HepG2 (cell line): ENCODE measurements at regions not wholly inside any gene's neighbourhood (a gene's known extent, or its start where the extent isn't known, plus 50 kb on each side); places are given as distances from the start of the nearest gene placed in this dataset.

Experiments
- ATAC-seq: fragments of 200-7000 bp; cut with Tn5 transposase; 3 replicates; pipeline ENCODE4 v1.9.1; 2020; ENCODE audit warnings: mild to moderate bottlenecking, moderate library complexity
- BruUV-seq: library from RNA; stranded (reverse); fragments of 400-500 nt; replicated peaks from 2 replicates; lab custom pipeline; 2021; lab: Mats Ljungman, UMichigan
- CTCF ChIA-PET: fragments of 300-600 bp; formaldehyde crosslinking; extraction: SDS; loops from one replicate; lab custom pipeline; 2021; ENCODE audit warnings: low total read pairs, inconsistent platforms, low intra/inter-chr PET ratio; lab: Yijun Ruan, JAX
- POLR2A ChIA-PET: fragments of 350-600 bp; sonication (Branson Sonifier 250); formaldehyde crosslinking; loops from one replicate; lab custom pipeline; 2020; ENCODE audit warnings: antibody characterized with exemption, inconsistent platforms; lab: Yijun Ruan, JAX
- DNase-seq: peaks from one replicate; pipeline ENCODE4 v3.0.0-alpha.2; 2015; ENCODE audit warnings: low spot score
- FAIRE-seq: peaks from 3 replicates; lab custom pipeline; 2011; peaks lifted over from hg19 to GRCh38; lab: Jason Lieb, UNC
- H2AFZ ChIP-seq: one replicate; pipeline ENCODE4 v1.6.1; 2011; ENCODE audit warnings: low read length, inconsistent platforms
- H3K27ac ChIP-seq: fragments of 300-600 bp; 3 replicates; pipeline ENCODE4 v1.8.0; 2011; ENCODE audit warnings: mixed run types, mild to moderate bottlenecking, mixed read lengths, low read length, inconsistent platforms; ENCODE audit not compliant: insufficient read depth; ENCODE audit errors: extremely low read length
- H3K27me3 ChIP-seq, 2 experiments: fragments of 200-600 bp in 1 of 2; 2 replicates in 1 of 2; 3 replicates in 1 of 2; pipeline versions ENCODE4 v1.6.0 to v1.8.0; 2011; ENCODE audit warnings: low read length in 2 of 2, mild to moderate bottlenecking in 2 of 2, moderate library complexity in 2 of 2, inconsistent platforms in 1 of 2; ENCODE audit not compliant: insufficient read depth in 2 of 2, control insufficient read depth in 1 of 2
- H3K36me3 ChIP-seq, 2 experiments: fragments of 200-600 bp in 1 of 2; replicated peaks in 1 of 2; 2 replicates in 1 of 2; 3 replicates in 1 of 2; pipeline versions ENCODE4 v1.5.1 to v1.8.0; 2011; ENCODE audit warnings: low read length in 2 of 2, inconsistent platforms in 1 of 2; ENCODE audit not compliant: insufficient read depth in 2 of 2, control insufficient read depth in 1 of 2
- H3K4me1 ChIP-seq: 2 replicates; pipeline ENCODE4 v1.5.1; 2012; ENCODE audit warnings: low read length, inconsistent platforms; ENCODE audit not compliant: insufficient read depth
- H3K4me2 ChIP-seq: 2 replicates; pipeline ENCODE4 v1.6.0; 2011; ENCODE audit warnings: low read depth, low read length, inconsistent platforms
- H3K4me3 ChIP-seq, 3 experiments: fragments of 200-600 bp in 1 of 3; sonication (generic), shearing (Covaris generic) in 1 of 3; replicated peaks in 1 of 3; 2 replicates each; pipeline ENCODE4 v1.5.1; 2011 to 2016; ENCODE audit warnings: low read length in 3 of 3, inconsistent platforms in 2 of 3, low read depth in 2 of 3, mild to moderate bottlenecking in 2 of 3, control low read depth in 1 of 3, mixed read lengths in 1 of 3; ENCODE audit not compliant: insufficient read depth in 1 of 3
- H3K79me2 ChIP-seq: one replicate; pipeline ENCODE4 v1.6.1; 2011; ENCODE audit warnings: low read length, inconsistent platforms; ENCODE audit not compliant: insufficient read depth
- H3K9ac ChIP-seq: 2 replicates; pipeline ENCODE4 v1.6.0; 2011; ENCODE audit warnings: mild to moderate bottlenecking, low read depth, low read length, inconsistent platforms; ENCODE audit not compliant: insufficient read depth
- H3K9me3 ChIP-seq: 2 replicates; pipeline ENCODE4 v1.5.1; 2012; ENCODE audit warnings: mild to moderate bottlenecking, low read length
- H4K20me1 ChIP-seq: 2 replicates; pipeline ENCODE4 v1.6.0; 2011; ENCODE audit warnings: inconsistent platforms, mild to moderate bottlenecking, low read length, moderate library complexity; ENCODE audit not compliant: insufficient read depth
- KDM5B ChIP-seq: sonication (generic); formaldehyde crosslinking; IDR thresholded peaks from 2 replicates; pipeline ENCODE4 v1.4.0; 2020; ENCODE audit warnings: missing genetic modification reagents, mild to moderate bottlenecking, borderline replicate concordance
- MBNL3 ChIP-seq: fragments of 250-450 bp; sonication (Bioruptor Pico); conservative IDR thresholded peaks from 2 replicates; pipeline ENCODE4 v1.8.0; 2022; ENCODE audit warnings: mild to moderate bottlenecking, inconsistent platforms
- MTF1 ChIP-seq: sonication (generic); formaldehyde crosslinking; IDR thresholded peaks from 2 replicates; pipeline ENCODE4 v1.5.0; 2020; ENCODE audit warnings: missing genetic modification reagents
- REPIN1 ChIP-seq: sonication (generic); formaldehyde crosslinking; IDR thresholded peaks from 2 replicates; pipeline ENCODE4 v1.8.0; 2022; ENCODE audit warnings: missing genetic modification reagents, low read depth, mild to moderate bottlenecking, borderline replicate concordance
- TCF7 ChIP-seq: sonication (generic); IDR thresholded peaks from 2 replicates; pipeline ENCODE4 v1.6.1; 2016; ENCODE audit warnings: antibody characterized with exemption, low read depth
- ZBTB38 ChIP-seq: sonication (generic); formaldehyde crosslinking; IDR thresholded peaks from 2 replicates; pipeline ENCODE4 v1.5.1; 2020; ENCODE audit warnings: mild to moderate bottlenecking, missing genetic modification reagents
- ZC3H13 ChIP-seq: sonication (generic); formaldehyde crosslinking; IDR thresholded peaks from 2 replicates; pipeline ENCODE4 v1.8.1; 2023; ENCODE audit warnings: mild to moderate bottlenecking, missing genetic modification reagents, moderate library complexity
- ZFP82 ChIP-seq: sonication (generic); formaldehyde crosslinking; IDR thresholded peaks from 2 replicates; pipeline ENCODE4 v1.5.1; 2020; ENCODE audit warnings: mild to moderate bottlenecking, missing genetic modification reagents, borderline replicate concordance
- ZIK1 ChIP-seq: sonication (generic); formaldehyde crosslinking; IDR thresholded peaks from 2 replicates; pipeline ENCODE4 v1.5.0; 2020; ENCODE audit warnings: mild to moderate bottlenecking, low read depth, missing genetic modification reagents, borderline replicate concordance
- WGBS: methylation state at CpG from one replicate; pipeline ENCODE4 v1.1.6; 2017; ENCODE audit warnings: low lambda C conversion rate; 5-methylcytosine and 5-hydroxymethylcytosine counted together
- in situ Hi-C: cut with HindIII; loops from 2 replicates; pipeline ENCODE4 v1.10.0; 2017; ENCODE audit warnings: low pct_unique_long_range_greater_than_20kb; ENCODE audit not compliant: extremely low pct_ligation_motif_present
- intact Hi-C: fragments of 100-400 bp; cut with micrococcal nuclease; formaldehyde crosslinking; loops from one replicate; pipeline ENCODE4 v1.10.0; 2022; ENCODE audit not compliant: unreplicated experiment
- TF ChIP-seq, protein P1 (sequence below): sonication (generic); formaldehyde crosslinking; IDR thresholded peaks from 2 replicates; pipeline ENCODE4 v1.5.1; 2020; ENCODE audit warnings: missing genetic modification reagents, mild to moderate bottlenecking, borderline replicate concordance

- peaks cover 79% of the 10 kb centered on the region for H3K9me3 ChIP-seq
- H3K79me2 ChIP-seq, result no peaks in the 10 kb centered on the region
- H2AFZ ChIP-seq, result no peak overlapping the region
- DNase-seq (no peak), ATAC-seq (no peak), FAIRE-seq (no peak)
- H3K4me3 ChIP-seq, result no peak overlapping the region
- WGBS, result 54% methylated on average over 5 of the region's 5 CpGs
- no peaks in the 10 kb centered on the region for H4K20me1 ChIP-seq
- H3K36me3 ChIP-seq, result no peaks in the 10 kb centered on the region
- no peaks in the 10 kb centered on the region for H3K27me3 ChIP-seq
- in situ Hi-C loops, result no loop called here
- no TSS peak for BruUV-seq
- no peaks in the 10 kb centered on the region for H3K4me1 ChIP-seq
- intact Hi-C loops, result no loop called here
- H3K27ac ChIP-seq, result no peak overlapping the region
- CTCF ChIA-PET, result no interaction called here
- no peak overlapping the region for H3K4me2 ChIP-seq
- H3K9ac ChIP-seq, result no peak overlapping the region
- TF ChIP-seq TCF7, result no peak
- TF ChIP-seq ZFP82 (CRISPR knock-in tag), result no peak
- TF ChIP-seq, protein P1, sequence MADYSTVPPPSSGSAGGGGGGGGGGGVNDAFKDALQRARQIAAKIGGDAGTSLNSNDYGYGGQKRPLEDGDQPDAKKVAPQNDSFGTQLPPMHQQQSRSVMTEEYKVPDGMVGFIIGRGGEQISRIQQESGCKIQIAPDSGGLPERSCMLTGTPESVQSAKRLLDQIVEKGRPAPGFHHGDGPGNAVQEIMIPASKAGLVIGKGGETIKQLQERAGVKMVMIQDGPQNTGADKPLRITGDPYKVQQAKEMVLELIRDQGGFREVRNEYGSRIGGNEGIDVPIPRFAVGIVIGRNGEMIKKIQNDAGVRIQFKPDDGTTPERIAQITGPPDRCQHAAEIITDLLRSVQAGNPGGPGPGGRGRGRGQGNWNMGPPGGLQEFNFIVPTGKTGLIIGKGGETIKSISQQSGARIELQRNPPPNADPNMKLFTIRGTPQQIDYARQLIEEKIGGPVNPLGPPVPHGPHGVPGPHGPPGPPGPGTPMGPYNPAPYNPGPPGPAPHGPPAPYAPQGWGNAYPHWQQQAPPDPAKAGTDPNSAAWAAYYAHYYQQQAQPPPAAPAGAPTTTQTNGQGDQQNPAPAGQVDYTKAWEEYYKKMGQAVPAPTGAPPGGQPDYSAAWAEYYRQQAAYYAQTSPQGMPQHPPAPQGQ (CRISPR knock-in tag), result no peak
- POLR2A ChIA-PET, result no interaction called here
These were observed 813.9 kb upstream of the SORCS1 start for GRCh38 chr10:107978455-107978854.

DNA sequence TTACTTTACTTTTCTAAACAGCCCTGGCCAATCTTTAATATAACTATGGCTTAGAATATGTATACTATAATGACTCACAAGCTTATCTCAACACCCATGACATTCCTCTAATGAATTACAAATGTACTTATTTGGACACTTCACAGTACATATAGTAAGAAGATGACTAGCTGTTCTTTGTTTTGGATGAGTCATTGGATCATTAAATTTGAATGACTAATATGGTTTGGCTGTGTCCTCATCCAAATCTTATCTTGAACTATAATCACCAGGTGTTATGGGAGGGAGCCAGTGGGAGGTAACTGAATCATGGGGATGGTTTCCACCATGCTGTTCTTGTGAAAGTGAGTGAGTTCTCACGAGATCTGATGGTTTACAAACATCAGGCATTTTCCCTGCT, 807.5 kb upstream of the SORCS1 start:
- TF ChIP-seq KDM5B (no peak), ZIK1 (no peak), ZBTB38 (no peak), REPIN1 (CRISPR knock-in tag) (no peak), MBNL3 (CRISPR knock-in tag) (no peak), ZC3H13 (CRISPR knock-in tag) (no peak), MTF1 (CRISPR knock-in tag) (no peak)
- Histone ChIP-seq H2AFZ (no peak overlapping the region), H3K4me2 (no peak overlapping the region), H3K79me2 (no peaks in the 10 kb centered on the region), H3K36me3 (no peaks in the 10 kb centered on the region), H3K4me1 (no peaks in the 10 kb centered on the region), H3K4me3 (no peak overlapping the region), H3K9ac (no peak overlapping the region), H3K9me3 (peaks cover 86% of the 10 kb centered on the region), H4K20me1 (no peaks in the 10 kb centered on the region), H3K27me3 (no peaks in the 10 kb centered on the region), H3K27ac (no peak overlapping the region)
- CTCF ChIA-PET, result no interaction called here
- POLR2A ChIA-PET, result no interaction called here
- in situ Hi-C loops, result no loop called here
- 0% methylated on average over 1 of the region's 1 CpG for WGBS
- intact Hi-C loops, result no loop called here
- no TSS peak for BruUV-seq
- FAIRE-seq (no peak), DNase-seq (no peak), ATAC-seq (no peak)
